BE2C (cell line): ENCODE measurements at regions not wholly inside any gene's neighbourhood (a gene's known extent, or its start where the extent isn't known, plus 50 kb on each side); places are given as distances from the start of the nearest gene placed in this dataset.
A peak's percentile ranks its signal among the peaks of the same experiment; 100 is the strongest.

Experiments
- DNase-seq: peaks from one replicate; pipeline ENCODE4 v3.0.0-alpha.2; 2020
- H3K27me3 ChIP-seq: fragments of 250-450 bp; sonication (Bioruptor Pico); 2 replicates; pipeline ENCODE4 v1.5.1; 2020; ENCODE audit warnings: mild to moderate bottlenecking
- H3K36me3 ChIP-seq: fragments of 250-450 bp; sonication (Bioruptor Pico); 2 replicates; pipeline ENCODE4 v1.5.1; 2020; ENCODE audit warnings: mild to moderate bottlenecking
- H3K4me1 ChIP-seq: fragments of 250-450 bp; sonication (Bioruptor Pico); 2 replicates; pipeline ENCODE4 v1.5.1; 2020
- H3K4me3 ChIP-seq: 2 replicates; pipeline ENCODE4 v1.5.1; 2011; ENCODE audit warnings: low read depth, low read length
- H3K9me3 ChIP-seq: fragments of 250-450 bp; sonication (Bioruptor Pico); 2 replicates; pipeline ENCODE4 v1.5.1; 2020
- CTCF ChIP-seq: IDR thresholded peaks from 2 replicates; pipeline ENCODE4 v1.5.1; 2012; ENCODE audit warnings: mild to moderate bottlenecking, low read depth, low read length

DNA sequence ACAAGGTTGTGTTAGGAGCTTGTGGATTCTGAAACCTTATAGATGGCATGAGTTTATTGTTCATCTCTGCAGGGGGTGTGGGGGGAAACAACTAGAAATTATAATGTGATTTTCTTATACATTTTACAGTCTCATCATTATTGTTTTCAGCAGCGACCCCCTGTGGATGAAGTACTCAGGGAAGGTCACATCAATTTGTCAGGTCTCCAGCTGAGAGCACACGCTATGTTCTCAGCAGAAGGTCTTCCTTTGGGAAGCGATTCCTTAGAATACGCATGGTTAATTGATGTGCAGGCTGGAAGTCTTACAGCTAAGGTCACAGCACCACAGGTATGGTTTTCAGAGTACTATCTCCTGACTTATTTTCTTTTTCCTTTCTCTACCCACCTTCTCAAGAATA is 72.2 kb downstream of the BLTP1 start:
- Histone ChIP-seq H3K9me3 (no peaks in the 10 kb centered on the region; the same call in 1 of the 2 replicates), H3K27me3 (no peaks in the 10 kb centered on the region), H3K36me3 (no peaks in the 10 kb centered on the region; the same call in 1 of the 2 replicates), H3K4me3 (no peak overlapping the region), H3K4me1 (no peaks in the 10 kb centered on the region)
- TF ChIP-seq CTCF = peak; percentile 28; the same call in 1 of the 2 replicates
- no peak for DNase-seq

DNA sequence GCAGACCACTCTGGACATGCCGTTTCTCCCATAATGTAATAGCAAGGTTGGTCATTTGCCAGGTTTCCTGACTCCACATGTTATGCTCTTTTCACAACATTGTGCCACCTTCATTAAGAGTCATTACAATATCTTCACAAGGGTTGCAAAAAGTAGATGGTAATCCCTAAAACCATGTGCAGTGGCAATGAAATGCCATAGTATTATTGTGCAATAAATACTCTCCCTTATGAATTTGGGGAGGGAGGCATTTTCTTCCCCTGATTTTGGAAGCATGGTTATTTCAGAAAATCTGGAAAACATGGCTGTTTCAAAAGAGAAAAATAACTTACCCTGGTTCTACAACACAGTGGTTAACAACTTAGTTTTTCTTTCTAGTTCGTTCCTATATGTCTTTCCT is 75.1 kb downstream of the BLTP1 start:
- no peak for TF ChIP-seq CTCF

DNA sequence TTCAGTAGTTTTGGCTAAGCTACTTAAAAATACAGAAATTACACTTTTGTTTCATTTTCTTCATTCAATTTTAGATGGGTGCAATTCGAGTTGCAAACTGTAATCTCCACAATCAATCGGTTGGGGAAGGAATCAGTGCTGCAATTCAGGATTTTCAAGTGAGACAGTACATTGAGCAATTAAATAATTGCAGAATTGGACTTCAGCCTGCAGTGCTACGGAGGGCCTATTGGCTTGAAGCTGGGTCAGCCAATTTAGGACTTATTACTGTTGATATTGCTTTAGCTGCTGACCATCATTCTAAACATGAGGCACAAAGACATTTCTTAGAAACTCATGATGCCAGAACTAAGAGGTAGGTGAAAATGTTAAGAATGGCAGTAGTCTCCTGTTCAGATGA is 77.7 kb downstream of the BLTP1 start:
- H3K36me3 ChIP-seq = no peaks in the 10 kb centered on the region; the same call in 1 of the 2 replicates
- H3K9me3 ChIP-seq = no peaks in the 10 kb centered on the region
- no peak overlapping the region for H3K4me3 ChIP-seq
- no peak for DNase-seq
- no peaks in the 10 kb centered on the region for H3K27me3 ChIP-seq
- H3K4me1 ChIP-seq = no peaks in the 10 kb centered on the region
- TF ChIP-seq CTCF = no peak

More for the DNA sequence above, 75.1 kb downstream of the BLTP1 start:
- DNase-seq = no peak
- no peaks in the 10 kb centered on the region; the same call in 1 of the 2 replicates for H3K9me3 ChIP-seq
- H3K4me1 ChIP-seq = no peaks in the 10 kb centered on the region
- H3K4me3 ChIP-seq = no peak overlapping the region
- H3K27me3 ChIP-seq = no peaks in the 10 kb centered on the region
- H3K36me3 ChIP-seq = no peaks in the 10 kb centered on the region; the same call in 1 of the 2 replicates

GRCh38 chr4:122232633-122233032 is 80.5 kb downstream of the BLTP1 start:
- Histone ChIP-seq H3K4me1 (no peaks in the 10 kb centered on the region), H3K9me3 (no peaks in the 10 kb centered on the region), H3K36me3 (no peaks in the 10 kb centered on the region), H3K27me3 (no peaks in the 10 kb centered on the region), H3K4me3 (no peak overlapping the region)
- TF ChIP-seq CTCF = no peak
- DNase-seq = no peak

GRCh38 chr4:122234686-122235085 is 82.6 kb downstream of the BLTP1 start:
- H3K4me1 ChIP-seq = no peaks in the 10 kb centered on the region
- H3K9me3 ChIP-seq = no peaks in the 10 kb centered on the region
- H3K4me3 ChIP-seq = no peak overlapping the region
- peaks cover 3% of the 10 kb centered on the region; the same call in 1 of the 2 replicates for H3K36me3 ChIP-seq
- TF ChIP-seq CTCF = no peak
- no peak for DNase-seq
- H3K27me3 ChIP-seq = no peaks in the 10 kb centered on the region

GRCh38 chr4:122243785-122244184 is 91.7 kb downstream of the BLTP1 start:
- Histone ChIP-seq H3K4me3 (no peak overlapping the region), H3K4me1 (no peaks in the 10 kb centered on the region), H3K36me3 (peaks cover 3% of the 10 kb centered on the region; the same call in 1 of the 2 replicates), H3K27me3 (no peaks in the 10 kb centered on the region), H3K9me3 (no peaks in the 10 kb centered on the region)
- TF ChIP-seq CTCF = no peak
- DNase-seq = no peak
